HepG2 (cell line): ENCODE measurements at regions not wholly inside any gene's neighbourhood (a gene's known extent, or its start where the extent isn't known, plus 50 kb on each side); places are given as distances from the start of the nearest gene placed in this dataset.

Experiments used
- ATAC-seq: fragments of 200-7000 bp; cut with Tn5 transposase; 3 replicates; pipeline ENCODE4 v1.9.1; 2020; ENCODE audit warnings: mild to moderate bottlenecking, moderate library complexity
- BruUV-seq: library from RNA; stranded (reverse); fragments of 400-500 nt; replicated peaks from 2 replicates; lab custom pipeline; 2021; lab: Mats Ljungman, UMichigan
- CTCF ChIA-PET: fragments of 300-600 bp; formaldehyde crosslinking; extraction: SDS; loops from one replicate; lab custom pipeline; 2021; ENCODE audit warnings: low total read pairs, inconsistent platforms, low intra/inter-chr PET ratio; lab: Yijun Ruan, JAX
- POLR2A ChIA-PET: fragments of 350-600 bp; sonication (Branson Sonifier 250); formaldehyde crosslinking; loops from one replicate; lab custom pipeline; 2020; ENCODE audit warnings: antibody characterized with exemption, inconsistent platforms; lab: Yijun Ruan, JAX
- DNase-seq: peaks from one replicate; pipeline ENCODE4 v3.0.0-alpha.2; 2015; ENCODE audit warnings: low spot score
- FAIRE-seq: peaks from 3 replicates; lab custom pipeline; 2011; peaks lifted over from hg19 to GRCh38; lab: Jason Lieb, UNC
- H2AFZ ChIP-seq: one replicate; pipeline ENCODE4 v1.6.1; 2011; ENCODE audit warnings: low read length, inconsistent platforms
- H3K27ac ChIP-seq: fragments of 300-600 bp; 3 replicates; pipeline ENCODE4 v1.8.0; 2011; ENCODE audit warnings: mixed run types, mild to moderate bottlenecking, mixed read lengths, low read length, inconsistent platforms; ENCODE audit not compliant: insufficient read depth; ENCODE audit errors: extremely low read length
- H3K27me3 ChIP-seq, 2 experiments: fragments of 200-600 bp in 1 of 2; 2 replicates in 1 of 2; 3 replicates in 1 of 2; pipeline versions ENCODE4 v1.6.0 to v1.8.0; 2011; ENCODE audit warnings: low read length in 2 of 2, mild to moderate bottlenecking in 2 of 2, moderate library complexity in 2 of 2, inconsistent platforms in 1 of 2; ENCODE audit not compliant: insufficient read depth in 2 of 2, control insufficient read depth in 1 of 2
- H3K36me3 ChIP-seq, 2 experiments: fragments of 200-600 bp in 1 of 2; replicated peaks in 1 of 2; 2 replicates in 1 of 2; 3 replicates in 1 of 2; pipeline versions ENCODE4 v1.5.1 to v1.8.0; 2011; ENCODE audit warnings: low read length in 2 of 2, inconsistent platforms in 1 of 2; ENCODE audit not compliant: insufficient read depth in 2 of 2, control insufficient read depth in 1 of 2
- H3K4me1 ChIP-seq: 2 replicates; pipeline ENCODE4 v1.5.1; 2012; ENCODE audit warnings: low read length, inconsistent platforms; ENCODE audit not compliant: insufficient read depth
- H3K4me2 ChIP-seq: 2 replicates; pipeline ENCODE4 v1.6.0; 2011; ENCODE audit warnings: low read depth, low read length, inconsistent platforms
- H3K4me3 ChIP-seq, 3 experiments: fragments of 200-600 bp in 1 of 3; sonication (generic), shearing (Covaris generic) in 1 of 3; replicated peaks in 1 of 3; 2 replicates each; pipeline ENCODE4 v1.5.1; 2011 to 2016; ENCODE audit warnings: low read length in 3 of 3, inconsistent platforms in 2 of 3, low read depth in 2 of 3, mild to moderate bottlenecking in 2 of 3, control low read depth in 1 of 3, mixed read lengths in 1 of 3; ENCODE audit not compliant: insufficient read depth in 1 of 3
- H3K79me2 ChIP-seq: one replicate; pipeline ENCODE4 v1.6.1; 2011; ENCODE audit warnings: low read length, inconsistent platforms; ENCODE audit not compliant: insufficient read depth
- H3K9ac ChIP-seq: 2 replicates; pipeline ENCODE4 v1.6.0; 2011; ENCODE audit warnings: mild to moderate bottlenecking, low read depth, low read length, inconsistent platforms; ENCODE audit not compliant: insufficient read depth
- H3K9me3 ChIP-seq: 2 replicates; pipeline ENCODE4 v1.5.1; 2012; ENCODE audit warnings: mild to moderate bottlenecking, low read length
- H4K20me1 ChIP-seq: 2 replicates; pipeline ENCODE4 v1.6.0; 2011; ENCODE audit warnings: inconsistent platforms, mild to moderate bottlenecking, low read length, moderate library complexity; ENCODE audit not compliant: insufficient read depth
- ETV5 ChIP-seq: IDR thresholded peaks from 2 replicates; pipeline ENCODE4 v1.6.1; 2018; ENCODE audit warnings: missing biosample characterization, missing genetic modification reagents, inconsistent platforms, borderline replicate concordance
- FOXO1 ChIP-seq: sonication (generic); formaldehyde crosslinking; IDR thresholded peaks from 2 replicates; pipeline ENCODE4 v1.4.0; 2020; ENCODE audit warnings: missing genetic modification reagents
- RFX3 ChIP-seq: IDR thresholded peaks from 2 replicates; pipeline ENCODE4 v1.6.1; 2016; ENCODE audit warnings: missing biosample characterization, missing genetic modification reagents
- TOE1 ChIP-seq: sonication (generic); formaldehyde crosslinking; IDR thresholded peaks from 2 replicates; pipeline ENCODE4 v1.4.0; 2020; ENCODE audit warnings: mild to moderate bottlenecking, missing genetic modification reagents
- ZNF615 ChIP-seq: sonication (generic); formaldehyde crosslinking; IDR thresholded peaks from 2 replicates; pipeline ENCODE4 v1.5.0; 2020; ENCODE audit warnings: mild to moderate bottlenecking, missing genetic modification reagents, borderline replicate concordance
- ZNF713 ChIP-seq: sonication (generic); formaldehyde crosslinking; IDR thresholded peaks from 2 replicates; pipeline ENCODE4 v1.4.0; 2020; ENCODE audit warnings: mild to moderate bottlenecking, missing genetic modification reagents
- in situ Hi-C: cut with HindIII; loops from 2 replicates; pipeline ENCODE4 v1.10.0; 2017; ENCODE audit warnings: low pct_unique_long_range_greater_than_20kb; ENCODE audit not compliant: extremely low pct_ligation_motif_present
- intact Hi-C: fragments of 100-400 bp; cut with micrococcal nuclease; formaldehyde crosslinking; loops from one replicate; pipeline ENCODE4 v1.10.0; 2022; ENCODE audit not compliant: unreplicated experiment
- TF ChIP-seq, protein P1 (sequence below): sonication (generic); formaldehyde crosslinking; IDR thresholded peaks from 2 replicates; pipeline ENCODE4 v1.9.0; 2021; ENCODE audit warnings: missing genetic modification reagents, borderline replicate concordance

DNA sequence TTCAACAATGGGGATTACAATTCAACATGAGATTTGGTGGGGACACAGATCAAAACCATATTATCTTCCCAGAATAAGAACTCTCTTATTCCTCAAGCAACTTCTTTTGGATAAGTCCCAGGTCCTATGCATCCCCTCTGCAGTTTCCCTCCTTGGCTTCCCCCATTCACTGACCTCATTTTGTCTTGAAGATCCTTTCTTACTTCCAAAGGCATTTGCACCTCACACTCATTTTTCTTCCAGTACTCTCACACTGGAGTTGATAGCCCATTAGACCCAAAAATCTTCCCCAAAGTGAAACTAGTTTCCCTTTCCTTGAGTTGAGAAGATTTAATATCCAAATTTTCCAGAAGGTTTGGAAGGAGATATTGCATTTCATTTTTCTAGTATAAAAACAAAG, 178.0 kb upstream of the DAPK1 start:
- Histone ChIP-seq H3K9ac (no peak overlapping the region), H4K20me1 (no peaks in the 10 kb centered on the region), H3K27ac (no peak overlapping the region), H3K79me2 (no peaks in the 10 kb centered on the region), H2AFZ (no peak overlapping the region), H3K9me3 (no peaks in the 10 kb centered on the region; the same call in 1 of the 2 replicates), H3K4me1 (no peaks in the 10 kb centered on the region), H3K4me2 (no peak overlapping the region), H3K36me3 (no peaks in the 10 kb centered on the region), H3K4me3 (no peak overlapping the region), H3K27me3 (no peaks in the 10 kb centered on the region)
- TF ChIP-seq, protein P1, sequence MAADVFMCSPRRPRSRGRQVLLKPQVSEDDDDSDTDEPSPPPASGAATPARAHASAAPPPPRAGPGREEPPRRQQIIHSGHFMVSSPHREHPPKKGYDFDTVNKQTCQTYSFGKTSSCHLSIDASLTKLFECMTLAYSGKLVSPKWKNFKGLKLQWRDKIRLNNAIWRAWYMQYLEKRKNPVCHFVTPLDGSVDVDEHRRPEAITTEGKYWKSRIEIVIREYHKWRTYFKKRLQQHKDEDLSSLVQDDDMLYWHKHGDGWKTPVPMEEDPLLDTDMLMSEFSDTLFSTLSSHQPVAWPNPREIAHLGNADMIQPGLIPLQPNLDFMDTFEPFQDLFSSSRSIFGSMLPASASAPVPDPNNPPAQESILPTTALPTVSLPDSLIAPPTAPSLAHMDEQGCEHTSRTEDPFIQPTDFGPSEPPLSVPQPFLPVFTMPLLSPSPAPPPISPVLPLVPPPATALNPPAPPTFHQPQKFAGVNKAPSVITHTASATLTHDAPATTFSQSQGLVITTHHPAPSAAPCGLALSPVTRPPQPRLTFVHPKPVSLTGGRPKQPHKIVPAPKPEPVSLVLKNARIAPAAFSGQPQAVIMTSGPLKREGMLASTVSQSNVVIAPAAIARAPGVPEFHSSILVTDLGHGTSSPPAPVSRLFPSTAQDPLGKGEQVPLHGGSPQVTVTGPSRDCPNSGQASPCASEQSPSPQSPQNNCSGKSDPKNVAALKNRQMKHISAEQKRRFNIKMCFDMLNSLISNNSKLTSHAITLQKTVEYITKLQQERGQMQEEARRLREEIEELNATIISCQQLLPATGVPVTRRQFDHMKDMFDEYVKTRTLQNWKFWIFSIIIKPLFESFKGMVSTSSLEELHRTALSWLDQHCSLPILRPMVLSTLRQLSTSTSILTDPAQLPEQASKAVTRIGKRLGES (CRISPR knock-in tag): no peak
- no peak for TF ChIP-seq FOXO1 (CRISPR knock-in tag)
- TF ChIP-seq ZNF615 (CRISPR knock-in tag): no peak
- TF ChIP-seq RFX3 (CRISPR knock-in tag): no peak
- no peak for TF ChIP-seq ZNF713 (CRISPR knock-in tag)
- TF ChIP-seq ETV5: no peak
- no peak for TF ChIP-seq TOE1 (CRISPR knock-in tag)
- POLR2A ChIA-PET: no interaction called here
- BruUV-seq: no TSS peak
- in situ Hi-C loops (loop anchor here (10.0 kb wide), 2 partner anchors 685 to 885 kb away; no protein-coding TSS in a partner anchor), intact Hi-C loops (loop anchor here (5.0 kb wide), 2 partner anchors 682 to 1032 kb away; no protein-coding TSS in a partner anchor)
- DNase-seq (no peak), ATAC-seq (no peak), FAIRE-seq (no peak)
- CTCF ChIA-PET: no interaction called here
